AG08396 (cell line): ENCODE measurements at regions not wholly inside any gene's neighbourhood (a gene's known extent, or its start where the extent isn't known, plus 50 kb on each side); places are given as distances from the start of the nearest gene placed in this dataset.
"Not testable (repeated sequence)": the region's sequence is repeated elsewhere in the genome, so short reads cannot be mapped to it uniquely, and the experiment has no call there.

Experiments
- DNase-seq: peaks from one replicate; pipeline ENCODE4 v3.0.0; 2012; ENCODE audit warnings: low spot score, mixed read lengths

DNA sequence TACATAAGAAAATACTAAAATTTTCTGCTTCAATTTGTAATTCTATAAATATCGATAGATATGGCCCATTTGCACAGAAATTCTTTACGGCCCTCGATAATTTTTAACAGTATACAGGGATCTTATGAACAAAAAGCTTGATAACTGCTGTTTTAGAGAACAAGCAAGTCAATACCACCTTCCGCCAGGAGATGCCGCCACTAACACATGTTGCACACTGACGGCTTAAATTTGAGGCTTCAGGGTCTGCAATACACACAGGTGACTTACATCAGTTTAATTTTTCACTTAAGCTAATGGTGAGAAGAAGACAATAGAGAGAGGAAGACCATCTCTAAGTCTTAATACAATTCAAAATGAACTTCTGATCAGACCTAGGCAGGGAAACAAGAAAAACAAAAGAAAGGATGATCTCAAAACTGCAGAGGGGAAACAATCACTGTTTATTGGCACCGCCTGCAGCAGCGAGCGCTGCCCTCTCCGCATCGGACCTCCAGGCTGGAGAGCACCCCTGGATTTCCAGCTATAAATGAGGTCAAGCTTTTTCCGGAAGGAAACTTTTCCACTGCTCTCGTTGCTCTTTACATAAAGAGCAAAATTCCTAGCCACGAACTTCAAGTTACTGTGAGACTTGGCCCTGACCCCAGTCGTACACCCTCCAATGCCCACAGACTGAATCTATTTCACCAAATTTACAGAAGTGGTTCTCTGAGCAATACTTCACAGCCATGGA is 53.9 kb downstream of the OTOR start:
- DNase-seq = peak; percentile 29

DNA sequence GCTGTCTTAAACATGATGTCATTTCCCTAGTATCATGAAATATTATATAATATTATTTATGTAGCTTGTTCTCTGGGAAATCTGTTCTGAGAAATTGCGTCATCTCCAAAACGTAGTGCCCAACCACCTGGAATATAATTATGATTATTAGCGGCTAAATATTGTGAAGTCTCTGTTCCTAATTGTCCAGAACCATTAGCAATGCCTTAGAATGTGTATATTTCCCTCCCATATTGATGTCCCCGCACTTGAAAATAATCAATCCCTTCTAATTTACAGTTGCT is 54.4 kb downstream of the OTOR start:
- no peak for DNase-seq

DNA sequence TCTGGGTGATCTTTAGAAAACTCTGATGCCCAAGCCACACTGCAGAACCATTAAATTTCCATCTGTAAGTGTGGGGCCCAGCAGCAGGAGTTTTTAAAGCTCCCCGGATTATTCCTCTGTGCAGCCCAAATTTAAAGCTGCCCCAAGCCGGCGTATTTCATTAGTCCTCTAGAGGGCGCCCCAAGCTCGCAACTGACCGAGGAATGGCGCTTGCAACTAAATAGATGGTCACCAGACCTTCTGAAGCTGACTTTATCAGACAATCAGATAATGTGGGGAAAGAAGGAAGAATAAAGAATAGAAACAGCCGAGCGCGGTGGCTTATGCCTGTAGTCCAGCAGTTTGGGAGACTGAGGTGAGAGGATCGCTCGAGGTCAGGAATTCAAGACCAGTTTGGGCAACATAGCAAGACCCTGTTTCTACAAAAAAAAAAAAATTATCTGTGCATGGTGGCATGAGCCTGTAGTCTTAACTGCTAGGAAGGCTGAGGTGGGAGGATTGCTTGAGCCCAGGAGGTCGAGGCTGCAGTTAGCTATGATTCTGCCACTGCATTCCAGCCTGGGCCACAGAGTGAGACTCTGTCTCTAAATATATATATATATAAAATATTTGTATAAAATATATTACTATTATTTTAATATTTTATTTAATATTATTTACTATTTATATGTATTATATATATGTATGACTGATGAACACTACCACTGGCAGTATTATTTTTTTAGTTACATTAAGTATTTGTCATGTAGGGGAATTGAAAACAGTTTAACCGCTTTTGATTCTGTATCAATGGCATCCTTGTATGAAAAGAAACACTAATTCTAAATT is 56.0 kb downstream of the OTOR start:
- peak; percentile 63 for DNase-seq

DNA sequence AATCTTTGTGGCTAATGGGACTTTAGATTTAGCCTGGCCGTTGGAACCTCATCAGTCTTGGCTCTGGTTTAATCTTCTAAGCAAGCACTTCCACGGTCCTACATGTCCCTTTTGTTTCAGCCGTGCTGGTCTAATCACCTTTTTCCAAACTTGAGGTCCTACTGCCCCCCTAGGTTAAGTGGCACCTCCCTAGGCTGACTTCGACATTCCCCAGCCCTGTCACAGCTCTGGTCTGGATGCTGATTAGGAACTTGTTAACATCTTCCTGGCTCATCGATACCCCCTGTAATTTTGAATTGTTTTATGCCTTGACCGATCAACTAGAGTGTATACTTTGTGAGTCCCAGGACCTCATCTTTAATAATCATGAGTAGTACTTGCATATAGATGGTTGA is 56.6 kb downstream of the OTOR start:
- DNase-seq = no peak

DNA sequence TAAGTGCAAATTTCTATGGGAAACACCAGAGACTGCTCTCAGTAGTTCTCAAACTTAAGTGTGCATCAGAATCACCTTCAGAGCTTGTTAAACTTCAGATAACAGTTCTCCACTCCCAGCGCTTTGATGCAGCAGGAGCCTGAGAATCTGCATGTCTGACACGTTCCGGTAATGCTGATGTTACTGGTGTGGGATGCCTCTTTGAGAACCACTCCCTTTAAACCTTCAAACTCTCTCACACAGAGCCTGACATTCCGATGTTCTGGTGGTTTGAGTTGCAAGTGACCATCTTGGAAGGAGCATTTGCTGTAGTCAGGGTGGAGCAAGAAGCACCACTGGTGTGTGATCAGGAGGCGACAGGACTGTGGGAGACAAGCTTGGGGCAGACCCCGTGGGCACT is 57.9 kb downstream of the OTOR start:
- DNase-seq = no peak

DNA sequence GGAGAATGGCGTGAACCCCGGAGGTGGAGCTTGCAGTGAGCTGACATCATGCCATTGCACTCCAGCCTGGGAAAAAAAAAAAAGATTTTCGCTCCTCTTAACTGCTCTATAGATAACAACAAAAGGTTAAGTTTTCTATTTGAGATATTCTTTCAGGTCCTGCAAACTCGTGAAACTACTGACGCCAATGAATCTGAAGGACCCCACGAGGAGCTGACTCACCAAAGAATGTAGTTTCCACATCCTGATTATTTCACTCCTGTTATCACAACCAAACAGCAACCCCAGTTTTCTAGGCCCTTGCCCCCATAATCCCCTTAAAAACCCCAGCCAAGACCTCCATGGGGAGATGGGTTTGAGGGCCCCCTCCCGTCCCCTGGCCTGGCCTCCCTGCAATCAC is 58.7 kb downstream of the OTOR start:
- no peak for DNase-seq

DNA sequence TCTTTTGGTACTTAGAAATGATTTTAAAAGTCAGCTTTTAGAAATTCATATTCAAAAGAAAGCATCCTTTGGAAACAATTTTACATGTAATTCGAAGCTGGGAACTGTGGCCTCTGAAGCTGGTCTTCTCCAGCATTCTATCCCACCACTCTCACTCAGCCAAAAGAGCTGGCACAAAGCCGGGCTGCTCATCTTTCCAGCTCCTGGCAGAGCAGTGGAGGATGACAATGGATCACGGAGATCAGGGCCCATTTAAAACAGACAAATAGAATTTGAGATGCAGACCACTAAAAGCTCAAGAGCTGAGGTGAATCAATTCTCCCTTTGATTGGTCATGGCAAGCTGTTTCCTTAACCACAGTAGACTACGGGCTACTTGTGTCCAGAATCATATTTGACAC is 60.6 kb downstream of the OTOR start:
- no peak for DNase-seq

DNA sequence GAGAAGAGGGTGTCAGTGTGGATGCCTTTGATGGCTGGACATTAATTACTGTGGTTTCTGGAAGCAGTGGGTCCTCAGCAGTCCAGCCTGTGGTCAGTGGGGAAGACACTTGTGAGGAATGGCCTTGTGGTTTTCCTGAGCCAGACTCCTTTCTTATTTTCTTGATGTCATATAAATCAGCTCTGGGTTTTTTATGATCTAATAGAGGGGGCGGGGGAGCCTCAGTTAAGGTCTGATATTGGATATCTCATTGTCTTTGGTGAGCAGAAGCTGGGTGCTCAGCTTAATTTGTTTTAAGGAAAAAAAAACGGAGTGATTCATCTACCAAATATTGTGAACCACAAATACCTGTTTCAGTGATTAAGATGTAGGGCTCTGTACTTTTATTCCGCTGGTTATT is 62.1 kb downstream of the OTOR start:
- DNase-seq = no peak

DNA sequence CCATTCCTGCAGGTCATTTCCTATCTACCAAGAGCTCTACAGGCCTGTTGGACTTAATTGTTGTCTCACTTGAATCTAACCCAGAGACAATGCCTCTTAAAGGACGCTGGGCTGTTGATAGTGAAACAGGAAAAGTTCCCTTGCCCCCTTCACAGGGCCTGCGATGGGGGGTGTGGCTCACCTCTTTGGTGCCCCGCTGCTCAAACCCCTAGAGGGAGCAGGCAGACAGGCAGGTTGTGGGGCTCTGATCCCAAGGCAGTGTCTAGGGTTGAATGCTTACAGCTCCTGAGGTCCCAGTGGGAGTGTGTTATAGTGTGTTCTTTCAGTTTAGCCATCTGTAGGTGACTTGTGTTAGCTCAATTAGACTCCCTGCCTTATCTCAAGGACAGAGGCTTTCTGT is 68.0 kb downstream of the OTOR start:
- DNase-seq = no peak

DNA sequence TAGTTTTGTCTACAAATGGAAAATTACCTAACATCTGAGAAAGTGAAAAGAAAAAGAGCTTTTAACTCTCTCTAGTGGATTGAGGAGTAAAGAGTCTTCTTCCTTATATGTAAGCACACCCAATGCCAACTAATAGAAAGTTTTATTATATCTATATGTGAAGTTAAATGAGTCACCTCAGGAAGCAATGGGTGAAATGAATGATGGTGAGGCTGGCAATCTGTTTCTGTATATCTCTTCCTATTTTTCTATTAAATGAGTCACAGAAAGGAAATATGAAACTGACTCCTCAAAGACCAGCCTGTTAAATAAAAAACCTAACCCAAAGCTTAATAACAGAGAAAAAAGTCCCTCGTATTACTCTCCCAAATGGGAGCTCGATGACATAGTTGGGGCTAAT is 71.3 kb downstream of the OTOR start:
- no peak for DNase-seq

DNA sequence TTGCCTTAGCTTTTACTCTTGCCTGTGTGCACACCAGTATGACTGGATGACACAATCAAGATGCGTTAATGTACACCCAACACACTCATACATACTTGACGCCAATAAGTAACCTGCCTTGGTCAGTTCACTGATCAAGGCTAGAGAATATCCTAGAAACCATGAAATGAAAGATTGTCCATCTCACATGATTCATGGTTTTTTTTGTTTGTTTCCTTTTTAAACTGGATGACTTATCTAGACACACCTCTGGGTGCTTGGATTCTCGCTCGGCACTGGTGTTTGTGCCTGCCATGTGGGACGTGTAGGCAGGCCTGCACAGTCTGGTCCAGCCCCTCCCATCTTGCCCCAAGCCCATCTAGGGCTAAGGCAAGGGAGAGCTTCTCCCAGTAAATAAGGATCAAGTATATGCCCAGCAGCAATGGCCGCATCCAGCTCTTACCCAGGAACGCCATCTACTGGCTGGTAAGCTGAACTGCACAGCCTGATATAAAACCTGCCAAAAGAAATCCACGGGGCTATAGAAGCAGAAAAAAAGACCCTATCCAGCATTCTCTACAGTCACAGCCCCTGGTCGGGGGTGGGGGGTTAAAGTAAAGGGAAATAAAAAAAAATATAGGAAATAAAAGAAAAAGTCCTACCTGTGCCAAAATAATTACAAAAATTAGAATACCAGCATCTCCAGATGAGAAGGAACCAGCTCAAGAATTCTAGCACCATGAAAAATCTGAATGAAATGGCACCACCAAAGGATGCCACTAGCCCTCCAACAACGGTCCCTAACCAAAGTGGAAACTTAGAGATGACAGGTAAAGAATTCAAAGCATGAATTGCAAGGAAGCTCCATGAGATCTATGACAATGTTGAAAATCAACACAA is 73.3 kb downstream of the OTOR start:
- peak; percentile 50 for DNase-seq

DNA sequence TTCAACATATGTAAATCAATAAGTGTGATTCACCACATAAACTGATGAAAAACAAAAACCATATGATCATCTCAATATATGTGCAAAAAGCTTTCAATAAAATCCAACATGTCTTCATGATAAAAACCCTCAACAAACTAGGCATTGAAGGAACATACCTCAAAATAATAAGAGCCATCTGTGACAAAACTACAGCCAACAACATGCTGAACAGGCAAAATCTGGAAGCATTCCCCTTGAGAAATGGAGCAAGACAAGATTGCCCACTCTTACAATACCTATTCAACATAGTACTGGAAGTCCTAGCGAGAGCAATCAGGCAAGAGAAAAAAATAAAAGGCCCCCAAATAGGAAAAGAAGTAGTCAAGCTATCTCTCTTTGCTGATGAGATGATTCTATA is 76.5 kb downstream of the OTOR start:
- DNase-seq = no peak

DNA sequence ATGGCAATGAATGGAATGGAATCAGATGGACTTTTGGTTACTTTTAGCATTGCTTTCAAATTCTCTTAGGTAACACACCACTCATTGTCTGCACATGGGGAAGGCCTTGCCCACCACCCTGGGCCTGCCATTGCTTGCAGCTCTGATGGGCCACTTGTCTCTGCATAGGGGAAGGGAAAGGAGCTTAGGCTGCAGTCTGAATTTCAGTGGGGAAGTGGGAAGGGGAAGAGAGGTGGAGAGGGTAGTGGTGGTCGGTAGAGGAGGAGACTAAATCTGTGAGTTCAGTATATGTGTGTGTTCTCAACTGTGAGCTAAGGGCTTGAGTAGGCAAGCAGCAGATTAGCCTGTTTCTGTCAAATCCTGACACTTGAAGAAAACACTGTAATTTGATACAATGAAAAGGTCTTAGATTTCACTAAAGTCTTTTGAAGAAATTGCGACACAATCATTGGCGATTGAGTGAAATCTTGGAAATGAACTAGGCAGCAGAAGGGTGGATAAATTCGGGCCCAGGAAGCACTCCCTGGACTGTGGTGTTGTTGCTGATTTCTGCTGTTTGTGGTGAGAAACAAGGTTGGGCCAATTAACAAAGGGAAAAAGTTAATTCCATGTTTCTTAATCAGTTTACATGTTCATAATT is 80.6 kb downstream of the OTOR start:
- no peak for DNase-seq

DNA sequence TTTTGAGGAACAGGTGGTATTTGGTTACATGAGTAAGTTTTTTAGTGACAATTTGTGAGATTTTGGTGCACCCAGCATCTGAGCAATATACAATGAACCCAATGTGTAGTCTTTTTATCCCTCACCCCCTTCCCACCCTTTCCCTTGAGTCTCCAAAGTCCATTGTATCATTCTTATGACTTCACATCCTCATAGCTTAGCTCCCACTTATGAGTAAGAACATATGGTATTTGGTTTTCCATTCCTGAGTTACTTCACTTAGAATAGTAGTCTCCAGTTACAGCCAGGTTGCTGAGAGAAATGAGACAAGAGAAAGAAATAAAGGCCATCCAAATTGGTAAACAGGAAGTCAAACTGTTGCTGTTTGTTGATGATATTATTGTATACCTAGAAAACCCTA is 87.5 kb downstream of the OTOR start:
- DNase-seq = not testable (repeated sequence)

DNA sequence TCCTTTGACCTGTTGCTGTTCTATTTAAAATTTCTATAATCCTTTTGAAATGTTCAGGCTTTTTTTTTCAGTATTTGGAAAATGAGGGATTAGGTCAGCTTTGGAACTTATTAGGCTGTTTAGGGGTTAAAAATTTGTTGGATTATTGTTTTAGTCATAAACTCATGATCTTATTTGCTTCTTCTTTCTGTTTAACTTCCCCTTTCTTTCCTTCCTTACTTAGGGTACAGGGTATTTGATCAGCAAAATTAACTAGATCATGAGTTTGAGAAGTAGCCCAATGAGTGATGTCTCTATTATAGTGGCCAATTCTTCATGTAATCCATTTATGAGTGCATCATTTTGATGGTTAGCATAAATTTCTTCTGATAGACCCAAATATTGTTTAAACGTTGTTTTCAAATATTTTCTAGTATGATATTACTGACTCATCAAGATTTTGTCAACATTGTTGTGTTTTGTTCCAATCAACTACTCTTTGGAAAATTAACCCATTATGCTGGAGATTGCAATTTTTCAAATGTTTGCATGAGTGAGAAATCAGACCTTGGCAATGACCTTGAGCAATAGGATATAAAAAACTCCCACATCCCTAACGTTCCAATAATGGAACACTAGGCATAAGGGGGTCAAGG is 94.4 kb downstream of the OTOR start:
- no peak for DNase-seq

DNA sequence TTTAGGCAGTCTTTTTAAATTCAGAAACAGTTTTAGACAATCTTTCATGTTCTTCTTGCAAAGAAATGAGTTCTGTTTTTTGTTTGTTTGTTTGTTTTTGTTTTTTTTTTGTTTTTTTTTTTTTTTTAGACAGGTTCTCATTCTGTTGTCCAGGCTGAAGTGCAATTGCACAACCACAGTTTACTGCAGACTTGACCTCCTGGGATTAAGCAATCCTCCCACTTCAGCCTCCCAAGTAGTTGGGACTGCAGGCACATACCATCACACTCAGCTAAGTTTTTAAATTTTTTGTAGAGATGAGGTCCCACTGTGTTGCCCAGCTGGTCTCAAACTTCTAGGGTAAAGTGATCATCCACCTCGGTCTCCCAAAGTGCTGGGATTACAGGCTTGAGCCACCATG is 96.2 kb downstream of the OTOR start:
- no peak for DNase-seq

DNA sequence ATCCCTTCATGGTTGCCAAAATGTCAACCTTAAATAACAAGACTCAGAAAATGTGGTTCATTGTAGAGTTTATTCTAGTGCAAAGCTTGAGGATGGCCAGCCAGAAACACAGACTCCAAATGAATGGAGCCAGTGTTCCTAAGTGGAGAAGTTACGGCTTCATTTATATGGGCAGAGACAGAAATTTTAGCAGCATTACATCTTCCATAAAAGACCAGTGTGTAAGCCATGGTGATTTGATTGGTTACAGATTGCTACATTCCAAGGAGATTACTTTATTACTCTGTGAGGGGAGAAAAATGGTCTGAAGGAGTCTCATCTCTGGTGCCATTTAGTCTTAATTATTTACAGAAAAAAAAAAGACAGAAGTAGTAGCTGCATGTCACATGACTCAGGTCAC is 97.8 kb downstream of the OTOR start:
- DNase-seq = no peak

DNA sequence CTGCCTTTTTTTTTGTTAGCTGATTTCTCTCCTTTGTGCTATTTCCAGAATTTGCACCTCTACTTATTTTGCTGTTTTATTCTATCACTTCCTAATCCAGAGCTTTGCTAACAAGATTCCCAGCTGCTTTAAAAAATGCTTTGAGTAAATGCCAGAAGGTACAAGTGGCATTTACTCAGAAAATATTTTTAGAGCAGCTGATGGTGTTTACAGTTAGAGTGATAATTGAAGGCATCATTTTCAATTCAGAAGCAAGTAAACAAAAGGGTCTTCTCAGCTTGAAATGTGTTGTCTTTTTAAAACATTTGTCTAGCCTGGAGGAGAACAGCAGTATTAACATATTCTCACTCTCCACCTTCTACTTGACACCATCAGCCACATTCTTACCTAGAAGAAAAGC is 99.9 kb downstream of the OTOR start:
- no peak for DNase-seq

DNA sequence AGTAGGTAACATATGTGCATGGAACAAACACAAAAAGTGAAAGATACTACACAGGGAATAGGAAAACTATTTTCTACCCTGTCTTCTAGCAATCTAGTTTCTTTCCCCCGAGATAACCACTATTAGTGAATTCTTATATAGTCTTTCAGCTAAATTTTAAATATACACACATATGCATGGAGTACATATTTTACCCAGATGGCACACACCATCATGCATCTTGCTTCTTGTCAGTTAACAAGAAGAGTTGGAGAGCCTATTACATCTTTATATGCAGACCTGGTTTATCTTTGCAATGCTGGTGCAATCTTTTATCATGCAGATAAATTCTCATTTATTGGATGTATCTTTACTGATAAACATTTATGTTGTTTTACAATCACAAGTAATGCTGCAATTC is 100.4 kb downstream of the OTOR start:
- DNase-seq = no peak

DNA sequence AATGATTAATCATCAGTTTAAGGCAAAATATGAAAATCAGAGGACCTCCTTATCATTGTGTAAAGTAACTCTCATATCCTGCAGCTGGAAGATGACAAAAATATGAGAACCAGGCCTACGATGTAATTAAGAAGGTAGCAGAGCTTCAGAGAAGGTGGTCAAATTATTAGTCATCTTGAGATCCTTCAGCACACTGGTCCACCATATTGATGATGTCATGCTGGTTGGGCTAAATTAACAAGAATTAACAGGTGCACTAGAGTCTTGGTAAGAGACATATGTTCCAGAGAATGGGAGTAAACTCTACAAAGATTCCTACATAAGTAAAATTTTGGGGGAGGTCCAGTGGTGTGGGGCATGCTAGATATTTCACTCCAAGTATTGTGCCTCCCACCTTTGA is 112.8 kb downstream of the OTOR start:
- DNase-seq = no peak

DNA sequence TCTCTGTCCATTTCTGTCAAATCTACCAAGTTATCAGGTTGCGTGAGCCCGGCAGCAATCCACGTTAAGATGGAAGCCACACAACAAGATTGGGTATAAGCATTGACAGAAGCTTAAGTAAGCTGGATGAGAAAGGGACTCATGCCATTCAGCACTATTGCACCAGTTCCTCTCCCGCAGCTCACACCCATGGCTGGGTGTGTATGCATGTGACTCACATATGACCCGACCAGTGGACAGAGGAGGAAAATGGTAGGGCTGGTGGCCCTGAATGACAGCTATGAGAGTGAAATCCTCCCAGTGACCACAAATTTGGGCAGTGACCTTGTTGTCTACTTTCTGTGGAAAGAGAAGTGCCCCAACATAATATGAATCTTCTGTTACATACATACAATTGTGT is 113.5 kb downstream of the OTOR start:
- no peak for DNase-seq

DNA sequence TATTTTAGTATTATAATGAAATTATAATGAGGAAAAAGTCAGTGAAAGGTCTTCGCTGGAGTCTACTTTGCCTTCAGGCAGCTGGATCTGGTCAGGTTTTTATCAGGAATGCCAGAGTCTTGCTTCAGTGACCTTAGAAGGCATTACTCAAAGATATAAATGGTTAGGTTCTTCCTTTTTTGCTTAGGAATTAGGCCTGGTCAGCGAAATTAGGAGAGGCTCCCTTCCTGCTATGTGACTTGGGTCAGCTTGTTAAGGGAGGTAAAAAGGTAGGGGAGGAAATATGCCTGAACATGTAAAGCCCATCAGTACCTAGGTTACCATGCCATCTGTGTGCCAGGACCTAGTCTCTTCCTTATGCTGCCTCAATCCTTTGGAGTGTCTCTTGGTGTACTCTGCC is 115.1 kb downstream of the OTOR start:
- no peak for DNase-seq
